NCI-H2081 treated with DMSO at 0.1 percent for 48 hours (cell line): ENCODE measurements at regions not wholly inside any gene's neighbourhood (a gene's known extent, or its start where the extent isn't known, plus 50 kb on each side); places are given as distances from the start of the nearest gene placed in this dataset.
"Not testable (repeated sequence)": the region's sequence is repeated elsewhere in the genome, so short reads cannot be mapped to it uniquely, and the experiment has no call there.

Source experiments
- DNase-seq: peaks from one replicate; lab custom pipeline; 2025; lab: John Stamatoyannopoulos, UW

DNA sequence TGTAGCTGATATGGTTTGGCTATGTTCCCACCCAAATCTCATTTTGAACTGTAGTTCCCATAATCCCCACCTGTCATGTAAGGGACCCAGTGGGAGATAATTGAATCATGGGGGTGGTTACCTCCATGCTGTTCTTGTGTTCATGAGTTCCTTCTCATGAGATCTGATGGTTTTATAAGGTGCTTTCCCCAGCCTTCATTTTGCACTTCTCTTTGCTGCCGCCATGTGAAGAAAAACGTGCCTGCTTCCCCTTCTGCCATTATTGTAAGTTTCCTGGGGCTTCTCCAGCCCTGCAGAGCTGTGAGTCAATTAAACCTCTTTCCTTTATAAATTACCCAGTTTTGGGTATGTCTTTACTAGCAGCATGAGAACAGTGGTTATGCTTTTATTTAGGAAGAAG is 741.6 kb upstream of the GJE1 start:
- not testable (repeated sequence) for DNase-seq

DNA sequence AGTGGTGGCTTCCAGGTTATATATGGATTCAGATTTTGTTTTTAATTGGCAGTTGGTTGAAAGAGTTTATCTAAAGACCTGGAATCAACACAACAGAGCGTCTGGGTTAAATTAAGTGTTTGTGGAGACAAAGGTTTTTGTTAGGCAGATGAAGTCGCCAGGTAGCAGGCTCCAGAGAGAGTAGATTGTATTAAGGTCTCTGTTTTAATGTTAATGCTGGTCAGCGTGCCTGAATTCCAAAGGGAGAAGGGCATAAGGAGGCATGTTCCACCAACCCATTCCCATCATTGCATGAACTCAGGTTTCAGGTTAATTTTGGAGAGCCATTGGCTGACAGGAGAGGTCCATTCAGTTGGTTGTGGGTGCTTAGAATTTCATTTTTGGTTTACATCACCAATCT is 744.1 kb upstream of the GJE1 start:
- no peak for DNase-seq

DNA sequence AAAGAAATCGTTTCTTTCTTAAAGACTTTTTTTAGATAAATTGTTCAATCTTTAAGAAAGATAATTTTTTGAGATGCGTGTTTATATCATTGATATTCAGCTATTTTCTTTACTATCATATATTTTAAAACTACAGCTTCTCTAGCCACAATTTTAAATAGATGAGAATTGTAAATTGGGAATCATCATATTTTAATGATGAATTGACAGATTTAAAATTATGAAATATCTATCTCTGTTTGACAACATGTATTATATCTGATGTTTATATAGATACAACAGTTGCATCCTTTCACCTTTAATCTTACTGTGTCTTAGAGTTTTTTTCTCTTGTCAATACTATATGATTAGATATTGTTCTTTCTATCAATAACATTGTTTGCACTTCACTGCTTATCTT is 762.3 kb upstream of the GJE1 start:
- no peak for DNase-seq

DNA sequence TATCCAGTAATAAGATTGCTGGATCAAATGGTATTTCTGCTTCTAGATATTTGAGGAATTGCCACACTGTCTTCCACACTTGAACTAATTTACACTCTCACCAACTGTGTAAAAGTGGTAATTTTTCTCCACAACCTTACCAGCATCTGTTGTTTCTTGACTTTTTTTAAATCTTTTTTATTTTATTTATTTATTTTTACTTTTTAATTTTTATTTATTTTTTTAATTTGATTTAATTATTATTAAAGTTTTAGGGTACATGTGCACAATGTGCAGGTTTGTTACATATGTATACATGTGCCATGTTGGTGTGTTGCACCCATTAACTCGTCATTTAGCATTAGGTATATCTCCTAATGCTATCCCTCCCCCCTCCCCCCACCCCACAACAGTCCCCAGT is 765.9 kb upstream of the GJE1 start:
- DNase-seq = not testable (repeated sequence)

DNA sequence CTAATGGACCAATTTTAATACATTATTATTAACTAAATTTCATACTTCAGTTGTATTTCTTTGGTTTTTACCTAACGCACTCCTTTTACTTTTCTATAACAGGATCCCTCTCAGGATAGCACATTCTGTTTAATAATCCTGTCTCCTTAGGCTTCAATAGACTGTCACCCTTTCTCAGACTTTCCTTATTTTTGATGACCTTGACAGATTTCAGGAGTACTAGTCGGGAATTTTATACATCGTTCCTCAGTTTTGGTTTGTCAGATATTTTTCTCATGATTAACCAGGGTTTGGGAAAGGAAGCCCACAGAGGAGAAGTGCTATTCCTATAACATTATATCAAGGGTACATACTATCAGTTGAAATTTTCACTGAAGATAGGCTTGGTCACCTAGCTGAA is 768.0 kb upstream of the GJE1 start:
- DNase-seq = no peak

DNA sequence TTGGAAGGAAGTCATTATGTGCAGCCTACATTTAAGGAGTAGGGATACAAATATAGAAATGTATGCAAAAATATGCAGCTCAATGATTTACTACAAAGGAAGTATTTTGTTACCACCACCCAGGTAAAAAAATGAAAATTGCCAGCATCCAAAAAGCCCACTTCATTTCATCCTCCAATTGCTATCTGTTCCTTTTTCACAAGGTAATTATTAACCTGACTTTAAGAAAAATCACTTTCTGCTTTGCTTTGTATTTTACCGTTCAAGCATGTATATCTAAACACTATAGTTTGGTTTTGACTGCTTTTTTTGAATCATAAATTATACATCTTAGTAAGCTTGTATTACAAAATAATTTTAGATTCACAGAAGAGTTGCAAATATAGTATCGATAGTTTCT is 768.5 kb upstream of the GJE1 start:
- no peak for DNase-seq

DNA sequence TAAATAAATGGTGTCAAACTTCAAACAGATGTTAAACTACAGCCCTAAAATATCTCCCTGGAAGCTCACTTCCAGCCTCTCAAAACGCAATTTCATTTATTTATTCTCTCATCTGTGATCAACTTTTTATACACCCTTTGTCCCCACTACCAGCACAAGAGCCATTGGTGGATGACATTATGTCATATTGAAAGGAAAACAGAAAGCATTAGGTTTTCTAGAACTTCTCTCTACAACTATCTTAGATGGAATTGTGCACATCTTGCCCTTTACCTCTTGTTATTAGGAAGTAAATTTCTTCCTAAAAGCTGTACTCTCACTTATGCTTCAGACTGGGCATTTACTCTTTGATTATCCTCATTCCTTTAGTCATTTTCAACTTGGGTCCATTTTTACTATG is 771.2 kb upstream of the GJE1 start:
- DNase-seq = no peak

DNA sequence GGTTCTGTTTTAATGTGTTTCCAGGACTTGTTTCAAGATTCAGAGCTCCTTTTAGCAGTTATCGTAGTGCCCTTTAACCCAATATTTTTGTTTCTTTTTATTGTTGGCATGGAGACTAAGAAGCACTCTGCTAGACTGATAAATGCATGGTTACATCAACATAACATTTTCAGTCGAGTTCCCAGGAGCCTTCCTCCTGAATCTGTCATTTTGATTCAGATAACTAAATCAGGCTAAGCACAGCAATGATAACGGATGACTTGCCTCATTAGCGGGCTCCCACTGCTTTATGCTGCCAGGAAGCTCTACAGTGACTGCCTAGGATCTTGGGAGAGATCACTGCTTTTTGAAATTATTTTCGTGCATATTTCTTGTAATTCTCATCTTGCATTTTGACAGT is 772.8 kb upstream of the GJE1 start:
- no peak for DNase-seq

DNA sequence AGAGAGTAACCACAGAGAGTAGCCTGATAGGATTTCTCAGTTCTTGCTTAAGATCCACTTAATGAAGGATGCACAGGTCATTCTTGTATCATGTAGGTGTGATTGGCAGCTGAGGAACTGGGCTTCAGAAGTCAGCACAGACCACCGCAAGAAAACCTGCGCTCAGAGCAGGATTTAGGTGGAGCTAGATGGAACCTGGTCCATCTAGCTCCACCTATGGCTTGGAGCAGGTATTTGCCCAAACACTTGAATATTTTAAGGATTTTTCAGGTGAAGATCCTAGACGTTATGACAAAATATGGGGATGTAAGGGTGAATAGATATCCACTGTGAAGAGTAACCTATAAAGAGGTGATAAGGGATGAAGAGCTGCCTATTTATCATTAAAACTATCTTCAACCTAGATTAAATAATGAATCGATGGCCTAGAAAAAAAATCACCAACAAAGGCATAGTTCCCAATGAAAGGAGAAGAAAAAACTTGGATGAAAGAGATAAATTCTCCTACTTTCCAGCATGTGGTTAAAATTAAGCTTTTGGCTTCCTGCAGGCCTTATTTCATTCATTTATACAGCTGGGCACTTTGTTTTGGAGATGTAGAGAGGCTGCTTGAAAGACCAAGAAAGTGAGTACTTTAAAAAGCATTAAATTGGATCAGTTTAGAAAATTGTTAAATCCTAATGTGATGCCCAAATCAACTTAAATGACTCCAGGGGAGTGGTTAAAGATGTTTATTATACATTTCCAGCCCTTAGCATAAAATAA is 778.4 kb upstream of the GJE1 start:
- DNase-seq = no peak

DNA sequence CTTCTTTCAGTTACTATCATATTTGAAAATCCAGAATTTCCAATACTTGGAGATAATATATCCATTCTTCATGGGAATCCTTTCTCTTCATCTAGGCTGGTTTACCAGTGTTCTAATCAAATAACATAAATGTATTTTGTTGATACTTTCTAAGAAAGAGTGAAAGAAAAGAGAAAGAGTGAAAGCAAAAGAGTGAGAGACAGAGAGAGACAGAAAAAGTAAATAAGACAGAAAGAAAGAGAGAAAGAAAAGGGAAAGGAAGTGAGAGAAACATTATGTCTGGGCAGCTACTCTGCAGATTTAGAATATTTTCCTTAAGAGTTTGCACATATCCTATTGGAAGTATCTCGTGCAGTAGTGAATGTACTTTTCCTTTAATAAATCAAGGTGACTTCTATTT is 781.0 kb upstream of the GJE1 start:
- DNase-seq = no peak

DNA sequence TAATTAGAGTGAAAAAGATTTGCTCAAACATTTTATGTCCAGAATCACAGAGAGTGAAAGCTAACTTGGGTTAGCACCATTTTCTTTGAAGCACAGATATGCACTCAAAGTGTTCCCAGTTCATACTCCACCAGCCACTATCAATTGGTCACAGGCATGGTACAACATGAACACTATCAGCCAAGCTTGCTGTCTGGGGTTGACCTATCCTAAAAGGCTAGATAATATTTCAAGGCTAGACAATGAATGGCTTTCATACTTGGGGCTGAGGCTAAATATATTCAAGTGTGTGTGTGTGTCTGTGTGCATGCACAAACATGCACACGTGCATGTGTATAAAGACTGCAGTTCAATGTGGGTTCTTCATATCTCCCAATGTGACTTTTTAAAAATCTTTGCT is 783.0 kb upstream of the GJE1 start:
- no peak for DNase-seq

DNA sequence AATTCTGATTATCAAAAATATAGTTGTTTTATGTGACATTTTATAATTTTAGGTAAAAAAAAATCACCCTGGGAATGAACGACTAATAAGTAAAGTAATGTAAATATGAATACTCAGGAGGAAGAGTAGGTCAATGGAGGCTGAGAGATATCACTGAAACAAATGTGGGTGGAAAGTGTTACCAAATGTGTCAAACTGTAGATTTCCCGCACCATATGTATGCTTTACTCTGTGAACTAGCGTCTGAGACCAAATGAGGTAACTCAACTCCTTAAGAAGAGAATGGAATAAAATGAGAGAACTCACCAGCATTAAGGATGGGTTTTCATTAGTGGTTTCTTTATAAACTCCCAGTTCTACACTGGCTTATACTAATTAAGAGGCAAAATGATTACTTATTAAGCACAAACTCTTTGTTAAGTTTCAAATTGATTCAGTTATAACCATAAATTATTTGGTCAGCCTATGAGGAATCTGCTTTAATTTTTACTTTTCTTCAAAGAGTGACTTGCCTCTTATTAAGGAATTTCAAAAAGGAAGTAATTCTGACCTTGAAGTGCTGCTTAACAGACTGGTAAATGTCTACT is 784.7 kb upstream of the GJE1 start:
- DNase-seq = no peak

DNA sequence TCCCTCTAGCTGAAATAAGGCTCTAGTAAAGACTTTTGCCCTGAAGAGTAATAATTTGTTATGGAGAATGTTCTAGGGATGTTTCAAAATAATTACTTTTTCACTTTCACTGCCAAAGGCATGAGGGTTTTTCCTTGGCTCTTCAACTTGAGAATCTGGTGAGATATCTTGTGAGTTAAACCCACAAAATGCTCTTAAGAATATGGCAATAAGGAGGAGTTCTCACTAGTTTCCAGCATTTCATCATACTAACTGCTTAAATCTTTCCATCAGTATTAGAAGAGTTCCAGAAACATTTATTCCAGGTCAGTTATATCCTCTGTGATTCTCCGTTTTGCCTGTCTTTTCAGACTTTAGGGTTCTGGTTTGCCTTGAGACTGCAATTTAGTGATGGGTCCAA is 785.6 kb upstream of the GJE1 start:
- no peak for DNase-seq

DNA sequence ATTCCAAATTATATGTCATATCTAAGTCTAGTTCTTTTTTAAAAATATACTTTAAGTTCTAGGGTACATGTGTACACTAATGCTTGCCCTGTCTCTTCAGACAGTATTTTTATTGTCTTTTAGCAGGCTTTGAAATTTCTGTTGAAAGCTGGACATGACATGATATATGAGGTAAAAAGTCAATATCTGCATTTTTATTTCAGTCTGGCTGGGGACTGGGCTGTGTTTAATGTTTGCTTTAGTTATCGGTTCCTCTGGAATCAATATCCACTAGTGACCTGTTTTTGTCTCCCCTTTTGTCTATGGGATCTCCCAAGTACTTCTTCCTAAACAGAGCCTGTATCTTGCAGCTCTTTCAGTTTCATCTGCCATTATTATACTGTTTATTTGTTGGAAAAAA is 786.2 kb upstream of the GJE1 start:
- DNase-seq = no peak

DNA sequence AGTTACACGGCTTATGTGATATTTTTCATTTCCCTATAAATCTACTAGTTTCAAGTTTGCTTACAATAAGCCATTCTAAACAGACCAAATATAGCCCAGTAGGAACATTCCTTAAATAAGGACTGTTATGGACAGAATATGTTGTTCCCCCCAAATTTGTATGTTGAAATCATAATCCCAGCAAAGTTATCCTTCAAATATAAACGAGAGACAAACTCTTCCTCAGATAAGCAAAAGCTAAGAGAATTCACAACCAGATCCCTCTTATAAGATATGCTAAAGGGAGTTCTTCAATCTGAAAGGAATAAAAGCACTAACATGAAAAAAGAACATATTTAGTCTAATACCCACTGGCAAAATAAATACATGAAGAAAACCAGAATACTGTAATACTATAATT is 795.5 kb upstream of the GJE1 start:
- DNase-seq = no peak

DNA sequence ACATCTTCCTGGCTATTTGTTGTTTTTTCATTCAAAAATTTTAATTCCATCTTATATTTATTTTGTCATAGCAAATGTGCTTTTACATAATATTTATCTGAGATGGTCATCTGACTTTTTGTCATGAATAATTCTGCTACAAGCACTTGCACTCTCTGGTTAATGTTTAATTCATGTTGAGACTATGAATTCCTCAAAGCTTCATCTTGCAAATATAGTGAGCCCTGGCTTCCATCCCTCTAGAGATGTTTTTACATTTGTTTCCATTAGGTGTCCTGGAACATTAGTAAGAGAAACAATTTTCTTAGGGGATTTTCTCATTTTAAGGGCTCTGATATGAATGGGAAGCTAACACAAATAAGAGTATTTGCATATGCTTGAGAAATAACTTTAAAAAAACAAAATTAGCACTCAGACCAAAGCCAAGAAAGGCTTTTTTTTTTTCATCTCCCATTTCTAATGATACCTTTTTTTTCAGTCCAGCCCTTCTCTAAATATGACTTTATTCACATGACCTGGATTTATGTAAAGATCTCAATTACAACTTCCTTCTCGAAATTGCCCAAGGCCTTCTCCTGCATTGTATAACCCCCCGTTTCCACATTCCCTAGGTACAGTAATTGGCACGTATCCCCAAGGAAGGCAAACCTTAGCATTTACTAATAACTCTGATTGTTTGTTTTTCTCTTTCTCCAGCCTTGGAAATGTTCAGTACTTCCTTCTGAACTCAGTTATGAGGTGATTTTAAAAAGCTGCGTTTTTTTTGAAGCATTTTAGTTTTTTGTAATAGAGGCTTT is 797.0 kb upstream of the GJE1 start:
- DNase-seq = no peak

DNA sequence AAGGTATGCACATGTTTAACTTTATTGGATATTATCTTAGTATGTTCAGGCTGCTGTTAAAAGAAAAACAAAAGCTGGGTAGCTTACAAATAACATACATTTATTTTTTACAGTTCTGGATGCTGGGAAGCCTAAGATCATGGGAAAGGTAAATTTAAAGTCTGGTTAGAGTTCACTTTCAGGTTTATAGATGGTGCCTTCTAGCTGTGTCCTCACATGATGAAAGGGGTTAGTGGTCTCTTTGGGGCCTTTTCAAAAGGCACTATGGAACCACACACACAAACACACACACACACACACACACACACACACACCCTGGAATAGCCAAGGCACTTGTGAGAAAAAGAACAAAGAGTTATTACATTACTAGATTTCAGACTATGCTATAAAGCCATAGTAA is 805.8 kb upstream of the GJE1 start:
- no peak for DNase-seq

DNA sequence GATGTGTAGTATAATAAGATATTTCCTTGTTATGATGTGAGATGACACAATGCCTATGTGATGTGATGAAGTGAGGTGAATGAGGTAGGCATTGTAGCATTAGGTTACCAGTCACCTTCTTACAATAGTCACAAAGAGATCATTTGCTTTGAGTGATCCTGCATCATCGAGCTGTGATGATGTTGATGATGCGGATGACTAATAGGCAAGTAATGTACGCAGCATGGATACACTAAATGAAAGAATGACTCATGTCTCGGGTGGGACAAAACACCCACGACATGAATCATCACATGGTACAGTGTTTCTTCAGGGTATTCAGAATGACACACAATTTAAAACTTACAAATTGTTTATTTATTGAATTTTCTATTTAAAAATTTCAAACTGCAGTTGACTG is 806.3 kb upstream of the GJE1 start:
- DNase-seq = no peak

DNA sequence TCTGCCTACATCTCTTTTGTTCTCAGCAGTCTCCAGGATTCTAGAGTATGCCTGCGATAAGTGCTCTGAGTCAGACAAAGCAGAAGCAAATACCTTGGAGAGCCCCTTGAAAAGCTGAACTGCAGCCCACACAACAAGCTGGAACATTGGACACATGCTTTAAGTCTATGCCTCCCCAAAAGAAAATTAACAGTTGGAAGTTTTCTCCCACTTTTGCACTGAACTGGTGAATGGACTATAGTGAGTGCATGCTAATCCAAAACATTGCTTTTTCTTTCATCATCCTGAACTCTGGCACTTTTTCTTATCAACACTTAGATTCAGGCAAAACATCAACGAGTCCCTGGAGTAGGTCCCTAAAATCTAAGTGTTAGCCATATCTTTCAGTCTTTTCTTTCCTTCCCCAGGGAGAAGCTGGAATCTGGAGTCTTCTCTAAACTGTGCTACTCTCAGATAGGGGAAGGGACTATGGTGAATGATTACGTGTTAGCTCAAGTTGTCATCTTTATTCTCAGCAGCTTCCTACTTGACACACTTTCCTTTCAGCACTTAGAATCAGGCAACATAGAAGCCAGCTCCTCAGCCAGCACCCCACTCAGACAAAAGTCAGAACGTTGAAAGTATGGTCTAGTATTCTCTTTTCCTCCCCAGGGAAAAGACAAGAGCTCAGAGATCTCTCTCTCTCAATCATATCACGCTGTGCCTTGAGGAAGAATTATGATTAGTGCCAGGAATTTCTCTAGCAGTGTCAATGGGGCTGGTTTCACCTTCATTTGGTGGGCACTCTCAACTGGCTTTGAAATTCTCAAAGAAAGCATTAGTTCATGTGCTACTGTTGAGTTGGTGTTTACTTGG is 811.0 kb upstream of the GJE1 start:
- DNase-seq = no peak

DNA sequence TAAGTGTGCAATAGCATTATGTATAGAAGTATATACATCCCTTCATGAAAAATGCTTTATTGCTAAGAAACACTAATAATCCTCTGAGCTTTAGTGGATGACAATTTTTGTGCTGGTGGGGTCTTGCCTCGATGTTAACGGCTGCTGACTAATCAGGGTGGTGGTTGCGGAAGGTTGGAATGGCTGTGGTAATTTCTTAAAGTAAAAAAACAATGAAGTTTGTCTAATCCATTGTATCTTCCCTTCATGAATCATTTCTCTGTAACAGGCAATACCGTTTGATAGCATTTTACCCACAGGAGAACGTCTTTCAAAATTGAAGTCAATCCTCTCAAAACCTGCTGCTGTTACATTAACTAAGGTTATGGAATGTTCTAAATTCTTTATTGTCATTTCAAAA is 816.5 kb upstream of the GJE1 start:
- DNase-seq = no peak

DNA sequence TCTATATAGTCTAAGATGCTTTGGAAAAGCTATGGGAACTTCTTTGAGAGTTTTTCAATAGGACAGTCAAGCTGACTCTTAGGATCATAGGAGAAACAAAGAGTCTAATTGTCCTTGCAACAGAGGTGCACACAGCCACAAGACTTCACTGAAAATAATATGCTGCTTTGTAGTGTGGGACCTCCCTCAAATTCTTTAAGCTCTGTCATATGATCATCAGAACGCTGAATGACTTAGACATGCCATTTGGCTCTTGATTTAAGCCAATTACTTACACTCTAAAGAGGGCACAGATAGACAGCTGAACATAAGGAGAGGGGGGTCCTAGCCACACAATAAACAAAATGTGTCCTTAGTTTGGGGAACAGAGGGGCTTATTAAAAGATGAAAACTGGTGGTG is 818.7 kb upstream of the GJE1 start:
- no peak for DNase-seq

DNA sequence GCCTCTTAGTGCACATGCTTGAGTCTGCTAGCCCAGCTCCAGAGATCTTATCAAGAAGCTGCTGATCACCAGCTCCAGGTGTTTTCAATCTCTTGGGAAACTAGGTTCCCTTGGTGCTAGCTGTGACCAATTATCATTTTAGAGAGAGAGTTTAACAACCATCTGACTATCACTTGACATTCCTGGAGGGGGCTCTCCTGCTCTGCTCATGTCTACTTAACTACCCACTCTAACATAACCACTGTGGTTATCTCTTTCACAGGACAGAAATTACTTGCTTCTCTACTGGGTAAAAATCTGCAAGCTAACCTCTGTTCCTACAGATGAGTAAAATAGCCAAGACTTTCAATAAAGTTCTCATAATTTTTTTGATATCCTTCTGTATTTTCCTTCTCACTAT is 823.4 kb upstream of the GJE1 start:
- DNase-seq = no peak
